SK-N-MC (cell line): ENCODE measurements at regions not wholly inside any gene's neighbourhood (a gene's known extent, or its start where the extent isn't known, plus 50 kb on each side); places are given as distances from the start of the nearest gene placed in this dataset.

Experiments
- EZH2 ChIP-seq: fragments of 200-600 bp; sonication (generic); IDR thresholded peaks from one replicate; pipeline ENCODE4 v1.6.1; 2017; ENCODE audit warnings: antibody characterized with exemption
- FOXP2 ChIP-seq: optimal IDR thresholded peaks from 2 replicates; pipeline ENCODE3; 2011; ENCODE audit warnings: mild to moderate bottlenecking, moderate library complexity; ENCODE audit not compliant: insufficient read depth; ENCODE audit errors: extremely low read length, control extremely low read depth
- POLR2AphosphoS5 ChIP-seq: IDR thresholded peaks from 2 replicates; pipeline ENCODE4 v1.6.1; 2012; ENCODE audit warnings: mild to moderate bottlenecking, low read depth, low read length, borderline replicate concordance

GRCh38 chr9:30970186-30970585, 1414.3 kb upstream of the ACO1 start:
- TF ChIP-seq POLR2AphosphoS5 (no peak), EZH2 (no peak), FOXP2 (no peak)
